ENCODE measurements at regions not wholly inside any gene's neighbourhood (a gene's known extent, or its start where the extent isn't known, plus 50 kb on each side); places are given as distances from the start of the nearest gene placed in this dataset.

GRCh38 chr2:120981443-120981842 lies 245.8 kb downstream of the GLI2 start:
- no peaks in the 10 kb centered on the region for H3K27me3 ChIP-seq (ENCODE audit: insufficient read depth, low read length)
- H3K27ac ChIP-seq (ENCODE audit: low read depth, low read length) = no peak overlapping the region
- no peak overlapping the region for H2AFZ ChIP-seq (ENCODE audit: low read length, unreplicated experiment)
- no peak overlapping the region for H3K4me3 ChIP-seq (ENCODE audit: low read depth, low read length)
- H3K4me1 ChIP-seq (ENCODE audit: control insufficient read depth, insufficient read depth, low read length, unreplicated experiment) = no peaks in the 10 kb centered on the region
- H3K36me3 ChIP-seq (ENCODE audit: insufficient read depth, low read length) = peaks cover 15% of the 10 kb centered on the region; the same call in 1 of the 2 replicates
- no peaks in the 10 kb centered on the region for H3K79me2 ChIP-seq (ENCODE audit: control insufficient read depth, insufficient read depth, low read length, unreplicated experiment)

GRCh38 chr2:120982598-120982997 lies 246.9 kb downstream of the GLI2 start:
- Histone ChIP-seq H3K4me3 (ENCODE audit: low read depth, low read length) (no peak overlapping the region), H3K27me3 (ENCODE audit: insufficient read depth, low read length) (no peaks in the 10 kb centered on the region), H3K4me1 (ENCODE audit: control insufficient read depth, insufficient read depth, low read length, unreplicated experiment) (no peaks in the 10 kb centered on the region), H3K79me2 (ENCODE audit: control insufficient read depth, insufficient read depth, low read length, unreplicated experiment) (no peaks in the 10 kb centered on the region), H3K27ac (ENCODE audit: low read depth, low read length) (no peak overlapping the region), H3K36me3 (ENCODE audit: insufficient read depth, low read length) (peaks cover 15% of the 10 kb centered on the region; the same call in 1 of the 2 replicates), H2AFZ (ENCODE audit: low read length, unreplicated experiment) (no peak overlapping the region)

- no peak overlapping the region for H2AFZ ChIP-seq (ENCODE audit: low read length, unreplicated experiment)
- H3K79me2 ChIP-seq (ENCODE audit: control insufficient read depth, insufficient read depth, low read length, unreplicated experiment) = no peaks in the 10 kb centered on the region
- H3K27ac ChIP-seq (ENCODE audit: low read depth, low read length) = no peak overlapping the region
- no peaks in the 10 kb centered on the region for H3K27me3 ChIP-seq (ENCODE audit: insufficient read depth, low read length)
- no peak overlapping the region for H3K4me3 ChIP-seq (ENCODE audit: low read depth, low read length)
- peaks cover 15% of the 10 kb centered on the region; the same call in 1 of the 2 replicates for H3K36me3 ChIP-seq (ENCODE audit: insufficient read depth, low read length)
- H3K4me1 ChIP-seq (ENCODE audit: control insufficient read depth, insufficient read depth, low read length, unreplicated experiment) = no peaks in the 10 kb centered on the region
These were observed 247.7 kb downstream of the GLI2 start for GRCh38 chr2:120983344-120983743.

DNA sequence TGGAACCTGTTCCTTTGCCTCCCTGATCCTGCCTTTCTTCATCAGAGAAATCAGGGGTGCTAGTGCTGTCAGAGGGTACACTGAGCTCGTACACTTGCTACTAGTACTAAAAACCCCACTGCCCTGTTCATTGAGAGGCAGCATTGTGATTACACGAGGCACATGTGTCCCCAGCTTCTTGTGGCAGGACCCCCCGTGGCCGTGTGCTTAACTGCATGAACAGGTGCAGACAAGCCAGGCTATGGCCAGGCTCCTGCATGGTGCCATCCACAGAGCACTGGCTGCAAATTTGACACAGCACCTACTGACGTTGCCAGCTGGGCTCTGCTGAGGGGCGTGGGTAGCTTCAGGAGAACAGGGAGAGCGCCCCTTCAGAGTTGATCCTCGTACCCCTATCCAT lies 248.4 kb downstream of the GLI2 start:
- Histone ChIP-seq H2AFZ (ENCODE audit: low read length, unreplicated experiment) (no peak overlapping the region), H3K4me1 (ENCODE audit: control insufficient read depth, insufficient read depth, low read length, unreplicated experiment) (no peaks in the 10 kb centered on the region), H3K36me3 (ENCODE audit: insufficient read depth, low read length) (peaks cover 15% of the 10 kb centered on the region; the same call in 1 of the 2 replicates), H3K27me3 (ENCODE audit: insufficient read depth, low read length) (no peaks in the 10 kb centered on the region), H3K27ac (ENCODE audit: low read depth, low read length) (no peak overlapping the region), H3K4me3 (ENCODE audit: low read depth, low read length) (no peak overlapping the region), H3K79me2 (ENCODE audit: control insufficient read depth, insufficient read depth, low read length, unreplicated experiment) (no peaks in the 10 kb centered on the region)

- Histone ChIP-seq H3K36me3 (ENCODE audit: insufficient read depth, low read length) (peaks cover 12% of the 10 kb centered on the region; the same call in 1 of the 2 replicates), H3K27me3 (ENCODE audit: insufficient read depth, low read length) (no peaks in the 10 kb centered on the region)
These were observed 248.9 kb downstream of the GLI2 start for GRCh38 chr2:120984452-120985173.

GRCh38 chr2:120985174-120985996 lies 249.7 kb downstream of the GLI2 start:
- H3K4me1 ChIP-seq (ENCODE audit: control insufficient read depth, insufficient read depth, low read length, unreplicated experiment) = no peaks in the 10 kb centered on the region
- H3K4me3 ChIP-seq (ENCODE audit: low read depth, low read length) = no peak overlapping the region
- H3K36me3 ChIP-seq (ENCODE audit: insufficient read depth, low read length) = peaks cover 5% of the 10 kb centered on the region; the same call in 1 of the 2 replicates

More at GRCh38 chr2:120984452-120985173, 248.9 kb downstream of the GLI2 start:
- Histone ChIP-seq H3K4me3 (ENCODE audit: low read depth, low read length) (no peak overlapping the region), H3K79me2 (ENCODE audit: control insufficient read depth, insufficient read depth, low read length, unreplicated experiment) (no peaks in the 10 kb centered on the region), H3K27ac (ENCODE audit: low read depth, low read length) (no peak overlapping the region), H2AFZ (ENCODE audit: low read length, unreplicated experiment) (no peak overlapping the region), H3K4me1 (ENCODE audit: control insufficient read depth, insufficient read depth, low read length, unreplicated experiment) (no peaks in the 10 kb centered on the region)

GRCh38 chr2:120985997-120986651 lies 250.5 kb downstream of the GLI2 start:
- Histone ChIP-seq H3K4me1 (ENCODE audit: control insufficient read depth, insufficient read depth, low read length, unreplicated experiment) (no peaks in the 10 kb centered on the region), H3K36me3 (ENCODE audit: insufficient read depth, low read length) (peaks cover 4% of the 10 kb centered on the region; the same call in 1 of the 2 replicates), H3K4me3 (ENCODE audit: low read depth, low read length) (no peak overlapping the region), H3K27me3 (ENCODE audit: insufficient read depth, low read length) (no peaks in the 10 kb centered on the region), H3K27ac (ENCODE audit: low read depth, low read length) (no peak overlapping the region), H3K79me2 (ENCODE audit: control insufficient read depth, insufficient read depth, low read length, unreplicated experiment) (no peaks in the 10 kb centered on the region), H2AFZ (ENCODE audit: low read length, unreplicated experiment) (no peak overlapping the region)

More at GRCh38 chr2:120985174-120985996, 249.7 kb downstream of the GLI2 start:
- Histone ChIP-seq H3K79me2 (ENCODE audit: control insufficient read depth, insufficient read depth, low read length, unreplicated experiment) (no peaks in the 10 kb centered on the region), H3K27ac (ENCODE audit: low read depth, low read length) (no peak overlapping the region), H2AFZ (ENCODE audit: low read length, unreplicated experiment) (no peak overlapping the region), H3K27me3 (ENCODE audit: insufficient read depth, low read length) (no peaks in the 10 kb centered on the region)

DNA sequence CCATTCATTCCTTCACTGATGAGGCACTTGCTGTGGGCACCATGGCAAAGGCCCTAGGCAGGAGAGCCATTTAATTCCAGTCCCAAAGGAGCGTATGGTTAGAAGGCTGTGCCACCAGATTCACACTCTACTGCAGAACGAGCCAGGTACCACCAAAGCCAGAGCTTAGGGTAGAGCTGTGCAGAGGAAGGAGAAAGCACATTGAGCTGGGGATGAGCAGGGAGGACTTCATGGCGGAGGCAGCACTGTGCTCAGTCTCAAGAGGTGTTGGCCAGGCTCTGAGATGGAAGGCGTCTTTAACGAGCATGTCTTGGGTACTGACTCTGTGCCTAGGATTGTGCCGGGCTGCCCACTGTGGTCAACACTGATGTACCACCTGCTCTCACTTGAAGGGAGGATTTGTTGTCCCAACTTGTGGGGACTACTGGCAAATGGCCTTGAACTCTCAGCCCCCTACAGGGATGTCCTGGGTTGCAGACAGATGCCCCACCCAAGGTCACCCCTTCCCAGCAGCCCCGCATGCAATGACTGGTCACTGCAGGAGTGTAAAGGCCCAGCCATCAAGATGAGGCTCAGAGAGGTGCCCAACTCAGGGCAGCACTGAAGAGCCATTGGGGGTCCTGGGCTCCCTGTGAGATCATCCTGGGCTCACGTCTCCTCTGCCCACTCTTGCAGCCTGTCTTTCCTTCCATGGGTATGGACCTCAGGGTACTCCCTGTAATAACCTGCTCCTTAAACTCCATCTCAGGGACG lies 251.4 kb downstream of the GLI2 start:
- Histone ChIP-seq H3K27ac (ENCODE audit: low read depth, low read length) (no peak overlapping the region), H3K36me3 (ENCODE audit: insufficient read depth, low read length) (peaks cover 4% of the 10 kb centered on the region; the same call in 1 of the 2 replicates), H3K4me1 (ENCODE audit: control insufficient read depth, insufficient read depth, low read length, unreplicated experiment) (no peaks in the 10 kb centered on the region), H3K4me3 (ENCODE audit: low read depth, low read length) (no peak overlapping the region), H3K27me3 (ENCODE audit: insufficient read depth, low read length) (no peaks in the 10 kb centered on the region), H3K79me2 (ENCODE audit: control insufficient read depth, insufficient read depth, low read length, unreplicated experiment) (no peaks in the 10 kb centered on the region), H2AFZ (ENCODE audit: low read length, unreplicated experiment) (no peak overlapping the region)

DNA sequence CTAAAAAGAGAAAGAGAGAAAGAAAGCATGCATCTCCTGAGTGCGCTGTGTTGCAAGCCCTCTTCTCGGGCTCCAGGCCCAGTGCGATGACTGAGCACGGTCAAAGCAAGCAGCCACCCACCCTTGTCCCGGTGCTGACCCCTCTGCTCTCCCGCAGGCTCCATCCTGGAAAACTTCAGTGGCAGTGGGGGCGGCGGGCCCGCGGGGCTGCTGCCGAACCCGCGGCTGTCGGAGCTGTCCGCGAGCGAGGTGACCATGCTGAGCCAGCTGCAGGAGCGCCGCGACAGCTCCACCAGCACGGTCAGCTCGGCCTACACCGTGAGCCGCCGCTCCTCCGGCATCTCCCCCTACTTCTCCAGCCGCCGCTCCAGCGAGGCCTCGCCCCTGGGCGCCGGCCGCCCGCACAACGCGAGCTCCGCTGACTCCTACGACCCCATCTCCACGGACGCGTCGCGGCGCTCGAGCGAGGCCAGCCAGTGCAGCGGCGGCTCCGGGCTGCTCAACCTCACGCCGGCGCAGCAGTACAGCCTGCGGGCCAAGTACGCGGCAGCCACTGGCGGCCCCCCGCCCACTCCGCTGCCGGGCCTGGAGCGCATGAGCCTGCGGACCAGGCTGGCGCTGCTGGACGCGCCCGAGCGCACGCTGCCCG lies 252.5 kb downstream of the GLI2 start:
- H3K27ac ChIP-seq (ENCODE audit: low read depth, low read length) = no peak overlapping the region
- H3K79me2 ChIP-seq (ENCODE audit: control insufficient read depth, insufficient read depth, low read length, unreplicated experiment) = no peaks in the 10 kb centered on the region
- H3K4me3 ChIP-seq (ENCODE audit: low read depth, low read length) = no peak overlapping the region
- H3K27me3 ChIP-seq (ENCODE audit: insufficient read depth, low read length) = no peaks in the 10 kb centered on the region
- no peak overlapping the region for H2AFZ ChIP-seq (ENCODE audit: low read length, unreplicated experiment)
- peaks cover 5% of the 10 kb centered on the region for H3K4me1 ChIP-seq (ENCODE audit: control insufficient read depth, insufficient read depth, low read length, unreplicated experiment)
- peaks cover 4% of the 10 kb centered on the region; the same call in 1 of the 2 replicates for H3K36me3 ChIP-seq (ENCODE audit: insufficient read depth, low read length)

Measured in ACC112 (cell line).